ENCODE measurements at regions not wholly inside any gene's neighbourhood (a gene's known extent, or its start where the extent isn't known, plus 50 kb on each side); places are given as distances from the start of the nearest gene placed in this dataset.

- TF ChIP-seq POLR2AphosphoS5 (IDR thresholded peaks at IDR 0.05) (no peak), POLR2A (IDR thresholded peaks at IDR 0.05) (no peak), CTCF (IDR thresholded peaks at IDR 0.05) (no peak)
These were observed 814.3 kb downstream of the BCL11A start for GRCh38 chr2:59739166-59739565.
